Loucy (cell line): ENCODE measurements at regions not wholly inside any gene's neighbourhood (a gene's known extent, or its start where the extent isn't known, plus 50 kb on each side); places are given as distances from the start of the nearest gene placed in this dataset.

Experiments
- EZH2phosphoT487 ChIP-seq: fragments of 200-600 bp; IDR thresholded peaks from 2 replicates; pipeline ENCODE4 v1.6.1; 2018; ENCODE audit warnings: antibody characterized with exemption, mild to moderate bottlenecking, moderate library complexity, borderline replicate concordance
- TF ChIP-seq, protein P1 (sequence below): fragments of 200-600 bp; sonication (generic); conservative IDR thresholded peaks from 2 replicates; pipeline ENCODE4 v1.5.1; 2014; ENCODE audit warnings: mild to moderate bottlenecking, antibody characterized with exemption, low read length

DNA sequence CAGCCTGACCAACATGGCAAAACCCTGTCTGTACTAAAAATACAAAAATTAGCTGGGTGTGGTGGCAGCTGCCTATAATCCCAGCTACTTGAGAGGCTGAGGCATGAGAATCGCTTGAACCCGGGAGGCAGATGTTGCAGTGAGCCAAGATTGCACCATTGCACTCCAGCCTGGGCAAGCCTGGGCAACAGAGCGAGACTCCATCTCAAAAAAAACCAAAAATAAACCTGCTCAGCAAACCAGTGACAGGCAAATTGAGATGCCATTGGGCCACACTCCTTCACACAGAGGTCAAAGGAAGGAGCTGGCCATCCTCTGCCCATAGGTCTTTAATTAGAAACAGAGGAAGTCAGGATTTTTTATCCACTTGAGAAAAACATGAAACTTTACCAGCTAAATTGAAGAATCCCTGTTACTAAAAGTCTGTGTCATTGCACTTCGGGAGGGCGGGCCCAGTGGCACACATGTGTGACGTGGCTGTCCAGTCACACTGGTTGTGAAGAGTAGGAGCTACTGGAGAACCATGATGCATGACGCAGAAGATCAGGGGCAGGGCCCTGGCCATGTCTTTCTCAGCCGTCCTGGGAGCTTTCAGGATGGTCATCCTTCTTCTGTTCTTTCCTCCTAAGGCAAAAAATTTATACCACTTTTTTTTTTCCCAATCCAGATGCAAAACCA is 118.3 kb upstream of the ZNF438 start:
- TF ChIP-seq, protein P1, sequence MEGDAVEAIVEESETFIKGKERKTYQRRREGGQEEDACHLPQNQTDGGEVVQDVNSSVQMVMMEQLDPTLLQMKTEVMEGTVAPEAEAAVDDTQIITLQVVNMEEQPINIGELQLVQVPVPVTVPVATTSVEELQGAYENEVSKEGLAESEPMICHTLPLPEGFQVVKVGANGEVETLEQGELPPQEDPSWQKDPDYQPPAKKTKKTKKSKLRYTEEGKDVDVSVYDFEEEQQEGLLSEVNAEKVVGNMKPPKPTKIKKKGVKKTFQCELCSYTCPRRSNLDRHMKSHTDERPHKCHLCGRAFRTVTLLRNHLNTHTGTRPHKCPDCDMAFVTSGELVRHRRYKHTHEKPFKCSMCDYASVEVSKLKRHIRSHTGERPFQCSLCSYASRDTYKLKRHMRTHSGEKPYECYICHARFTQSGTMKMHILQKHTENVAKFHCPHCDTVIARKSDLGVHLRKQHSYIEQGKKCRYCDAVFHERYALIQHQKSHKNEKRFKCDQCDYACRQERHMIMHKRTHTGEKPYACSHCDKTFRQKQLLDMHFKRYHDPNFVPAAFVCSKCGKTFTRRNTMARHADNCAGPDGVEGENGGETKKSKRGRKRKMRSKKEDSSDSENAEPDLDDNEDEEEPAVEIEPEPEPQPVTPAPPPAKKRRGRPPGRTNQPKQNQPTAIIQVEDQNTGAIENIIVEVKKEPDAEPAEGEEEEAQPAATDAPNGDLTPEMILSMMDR = no peak
- no peak for TF ChIP-seq EZH2phosphoT487
